ENCODE measurements at regions not wholly inside any gene's neighbourhood (a gene's known extent, or its start where the extent isn't known, plus 50 kb on each side); places are given as distances from the start of the nearest gene placed in this dataset.

DNA sequence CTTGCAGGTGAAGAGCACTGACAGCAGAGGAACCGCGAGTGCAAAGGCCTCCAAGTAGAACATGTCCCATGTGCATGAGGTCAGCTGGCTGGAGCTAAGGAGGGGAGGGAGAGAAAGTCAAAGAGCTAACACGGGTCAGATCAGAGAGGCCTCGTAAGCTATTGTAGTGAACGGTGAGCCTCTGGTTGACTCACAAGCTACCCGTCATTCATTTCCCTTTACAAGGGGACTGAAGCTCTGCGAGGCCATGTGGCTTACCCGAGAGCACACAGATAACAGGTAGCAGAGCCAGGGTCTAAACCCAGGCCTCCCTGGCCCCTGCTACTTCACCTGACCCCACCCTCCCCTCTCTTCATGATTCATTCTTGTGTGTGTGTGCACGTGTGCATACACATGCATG lies 152.7 kb upstream of the ADRA1B start:
- TF ChIP-seq CTCF (IDR thresholded peaks at IDR 0.05; ENCODE audit: insufficient read depth, low read depth, low read length, missing control alignments) = no peak
- DNase-seq (ENCODE audit: low read depth) = no peak
- H3K4me3 ChIP-seq (ENCODE audit: low read length) = no peak overlapping the region

- H3K4me3 ChIP-seq (ENCODE audit: low read length) = no peak overlapping the region
- DNase-seq (ENCODE audit: low read depth) = peak; percentile 10
- TF ChIP-seq CTCF (IDR thresholded peaks at IDR 0.05; ENCODE audit: insufficient read depth, low read depth, low read length, missing control alignments) = no peak
Measured at GRCh38 chr5:159764283-159765134, 151.8 kb upstream of the ADRA1B start.

- H3K4me3 ChIP-seq (ENCODE audit: low read length) = no peak overlapping the region
- TF ChIP-seq CTCF (IDR thresholded peaks at IDR 0.05; ENCODE audit: insufficient read depth, low read depth, low read length, missing control alignments) = no peak
- DNase-seq (ENCODE audit: low read depth) = no peak
Measured at GRCh38 chr5:159765135-159765433, 151.2 kb upstream of the ADRA1B start.

GRCh38 chr5:159765760-159766517 lies 150.3 kb upstream of the ADRA1B start:
- TF ChIP-seq CTCF (IDR thresholded peaks at IDR 0.05; ENCODE audit: insufficient read depth, low read depth, low read length, missing control alignments) = no peak

GRCh38 chr5:159768243-159768642 lies 148.0 kb upstream of the ADRA1B start:
- no peak overlapping the region for H3K4me3 ChIP-seq (ENCODE audit: low read length)

More at GRCh38 chr5:159765760-159766517, 150.3 kb upstream of the ADRA1B start:
- no peak overlapping the region for H3K4me3 ChIP-seq (ENCODE audit: low read length)
- no peak for DNase-seq (ENCODE audit: low read depth)

DNA sequence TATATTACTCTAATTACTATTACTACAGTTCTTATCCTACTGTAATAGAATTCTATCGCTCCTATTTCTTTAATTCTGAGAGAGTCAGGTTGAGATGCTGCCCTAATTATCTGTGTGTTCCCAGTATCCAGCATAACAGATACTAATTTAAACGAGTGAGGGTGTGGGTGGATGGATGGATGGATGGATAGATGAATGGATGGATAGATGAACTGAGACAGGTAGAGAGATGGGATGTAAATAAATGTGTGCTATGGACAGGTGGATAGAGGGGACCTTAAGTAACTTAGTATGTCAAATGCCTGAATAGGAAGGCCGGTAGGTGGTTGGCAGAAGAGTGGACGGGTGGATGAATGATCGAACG lies 143.6 kb upstream of the ADRA1B start:
- no peak overlapping the region for H3K4me3 ChIP-seq (ENCODE audit: low read length)
- DNase-seq (ENCODE audit: low read depth) = no peak
- no peak for TF ChIP-seq CTCF (IDR thresholded peaks at IDR 0.05; ENCODE audit: insufficient read depth, low read depth, low read length, missing control alignments)

More at GRCh38 chr5:159768243-159768642, 148.0 kb upstream of the ADRA1B start:
- no peak for DNase-seq (ENCODE audit: low read depth)
- TF ChIP-seq CTCF (IDR thresholded peaks at IDR 0.05; ENCODE audit: insufficient read depth, low read depth, low read length, missing control alignments) = no peak
